K562 (cell line): ENCODE measurements at regions not wholly inside any gene's neighbourhood (a gene's known extent, or its start where the extent isn't known, plus 50 kb on each side); places are given as distances from the start of the nearest gene placed in this dataset.

ENCODE experiments used
- CBFA2T2 ChIP-seq: fragments of 450-650 bp; conservative IDR thresholded peaks from 2 replicates; pipeline ENCODE4 v1.6.1; 2017; ENCODE audit warnings: mild to moderate bottlenecking
- ETV6 ChIP-seq, 3 experiments: fragments of 150-350 bp in 1 of 3; sonication (generic) in 1 of 3; formaldehyde crosslinking in 1 of 3; IDR thresholded peaks; 2 replicates each; pipeline versions ENCODE4 v1.6.1 to v1.8.0; 2014 to 2022; ENCODE audit warnings: borderline replicate concordance in 2 of 3, low read depth in 2 of 3, antibody characterized with exemption in 1 of 3, low read length in 1 of 3, mild to moderate bottlenecking in 1 of 3, missing genetic modification reagents in 1 of 3
- FOXJ3 ChIP-seq: sonication (generic); formaldehyde crosslinking; IDR thresholded peaks from 2 replicates; pipeline ENCODE4 v1.4.0; 2020; ENCODE audit warnings: mild to moderate bottlenecking, missing genetic modification reagents
- FOXP4 ChIP-seq: sonication (generic); formaldehyde crosslinking; IDR thresholded peaks from 2 replicates; pipeline ENCODE4 v1.8.0; 2022; ENCODE audit warnings: mild to moderate bottlenecking, missing genetic modification reagents, borderline replicate concordance
- HOXB6 ChIP-seq: fragments of 250-450 bp; sonication (Bioruptor Pico); IDR thresholded peaks from 2 replicates; pipeline ENCODE4 v1.5.1; 2022; ENCODE audit warnings: mild to moderate bottlenecking, borderline replicate concordance
- MCM7 ChIP-seq, 2 experiments: fragments of 450-650 bp; IDR thresholded peaks; 2 replicates each; pipeline ENCODE4 v1.6.1; 2016 to 2018
- MECOM ChIP-seq: fragments of 250-450 bp; sonication (Bioruptor Pico); IDR thresholded peaks from 2 replicates; pipeline ENCODE4 v1.8.0; 2022; ENCODE audit warnings: inconsistent platforms
- MED1 ChIP-seq: sonication (generic); formaldehyde crosslinking; IDR thresholded peaks from 2 replicates; pipeline ENCODE4 v1.8.1; 2023; ENCODE audit warnings: missing genetic modification reagents, borderline replicate concordance
- NCOA1 ChIP-seq: fragments of 450-650 bp; IDR thresholded peaks from 2 replicates; pipeline ENCODE4 v1.6.1; 2016; ENCODE audit warnings: low read depth
- NR4A1 ChIP-seq, 2 experiments: fragments of 250-450 bp in 1 of 2; fragments of 450-650 bp in 1 of 2; sonication (Bioruptor Pico) in 1 of 2; IDR thresholded peaks; 2 replicates each; pipeline versions ENCODE4 v1.4.0 to v1.6.1; 2016 to 2020; ENCODE audit warnings: mild to moderate bottlenecking in 2 of 2, missing compliant biosample characterization in 1 of 2, missing genetic modification characterization in 1 of 2, moderate library complexity in 1 of 2
- PCBP1 ChIP-seq: fragments of 200-400 bp; formaldehyde crosslinking; IDR thresholded peaks from 2 replicates; pipeline ENCODE4 v1.6.1; 2018; ENCODE audit warnings: mild to moderate bottlenecking, low read depth, low read length; ENCODE audit not compliant: poor library complexity, severe bottlenecking
- SFPQ ChIP-seq: fragments of 200-400 bp; formaldehyde crosslinking; IDR thresholded peaks from 2 replicates; pipeline ENCODE4 v1.6.1; 2017; ENCODE audit warnings: mild to moderate bottlenecking, low read depth, low read length, moderate library complexity
- SIRT6 ChIP-seq: IDR thresholded peaks from one replicate; pipeline ENCODE4 v1.6.1; 2012; ENCODE audit warnings: low read depth, mild to moderate bottlenecking, control low read depth, inconsistent platforms, low read length, moderate library complexity
- TEAD2 ChIP-seq: fragments of 450-650 bp; IDR thresholded peaks from 2 replicates; pipeline ENCODE4 v1.6.1; 2016; ENCODE audit warnings: missing genetic modification characterization, control low read depth, missing compliant biosample characterization
- ZNF121 ChIP-seq: sonication (generic); formaldehyde crosslinking; conservative IDR thresholded peaks from 2 replicates; pipeline ENCODE4 v1.8.0; 2022; ENCODE audit warnings: missing genetic modification reagents
- ZNF124 ChIP-seq: sonication (generic); formaldehyde crosslinking; IDR thresholded peaks from 2 replicates; pipeline ENCODE4 v1.8.1; 2022; ENCODE audit warnings: missing genetic modification reagents
- ZNF232 ChIP-seq: sonication (generic); formaldehyde crosslinking; IDR thresholded peaks from 2 replicates; pipeline ENCODE4 v1.8.0; 2022; ENCODE audit warnings: mild to moderate bottlenecking, missing genetic modification reagents
- ZNF24 ChIP-seq: fragments of 450-650 bp; IDR thresholded peaks from 2 replicates; pipeline ENCODE4 v1.6.1; 2016
- ZNF696 ChIP-seq: fragments of 250-450 bp; sonication (Bioruptor Pico); conservative IDR thresholded peaks from 2 replicates; pipeline ENCODE4 v1.4.0; 2020; ENCODE audit warnings: mild to moderate bottlenecking, moderate library complexity
- ZNF780A ChIP-seq: fragments of 250-450 bp; sonication (Bioruptor Pico); IDR thresholded peaks from 2 replicates; pipeline ENCODE4 v1.5.0; 2021; ENCODE audit warnings: mild to moderate bottlenecking
- TF ChIP-seq, protein P1 (sequence below), 2 experiments: IDR thresholded peaks in 1 of 2; conservative IDR thresholded peaks in 1 of 2; 2 replicates each; pipeline ENCODE4 v1.6.1; 2016; ENCODE audit warnings: low read depth in 2 of 2, mild to moderate bottlenecking in 1 of 2, missing compliant biosample characterization in 1 of 2, missing genetic modification characterization in 1 of 2, moderate library complexity in 1 of 2

- TF ChIP-seq ETV6 (IDR thresholded peaks at IDR 0.05; ENCODE audit: borderline replicate concordance in 1 of 2, low read depth in 2 of 2, low read length in 1 of 2) (0 out of 4 replicates have a peak, but pooled peaks of 1 of the 2 experiments have one; percentile 4), ETV6 (CRISPR knock-in tag; IDR thresholded peaks at IDR 0.05; ENCODE audit: borderline replicate concordance) (no peak), NR4A1 (CRISPR knock-in tag; IDR thresholded peaks at IDR 0.05) (no peak), NR4A1 (tag; IDR thresholded peaks at IDR 0.05) (peak; percentile 73; the same call in 1 of the 2 replicates), ZNF24 (no peak), MED1 (CRISPR knock-in tag) (no peak), FOXJ3 (CRISPR knock-in tag) (no peak), CBFA2T2 (no peak), TEAD2 (tag) (no peak), ZNF124 (0 out of 2 replicates have a peak, but pooled peaks have one; percentile 6), HOXB6 (CRISPR knock-in tag) (no peak), SIRT6 (no peak), ZNF232 (CRISPR knock-in tag) (0 out of 2 replicates have a peak, but pooled peaks have one; percentile 47), ZNF780A (CRISPR knock-in tag) (no peak), NCOA1 (no peak), ZNF121 (CRISPR knock-in tag) (no peak), PCBP1 (peak; percentile 16), ZNF696 (CRISPR knock-in tag) (no peak), MECOM (CRISPR knock-in tag) (no peak), FOXP4 (CRISPR knock-in tag) (peak; percentile 78; the same call in 1 of the 2 replicates), MCM7 (IDR thresholded peaks at IDR 0.05) (no peak), SFPQ (no peak)
- TF ChIP-seq, protein P1, sequence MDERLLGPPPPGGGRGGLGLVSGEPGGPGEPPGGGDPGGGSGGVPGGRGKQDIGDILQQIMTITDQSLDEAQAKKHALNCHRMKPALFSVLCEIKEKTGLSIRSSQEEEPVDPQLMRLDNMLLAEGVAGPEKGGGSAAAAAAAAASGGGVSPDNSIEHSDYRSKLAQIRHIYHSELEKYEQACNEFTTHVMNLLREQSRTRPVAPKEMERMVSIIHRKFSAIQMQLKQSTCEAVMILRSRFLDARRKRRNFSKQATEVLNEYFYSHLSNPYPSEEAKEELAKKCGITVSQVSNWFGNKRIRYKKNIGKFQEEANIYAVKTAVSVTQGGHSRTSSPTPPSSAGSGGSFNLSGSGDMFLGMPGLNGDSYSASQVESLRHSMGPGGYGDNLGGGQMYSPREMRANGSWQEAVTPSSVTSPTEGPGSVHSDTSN (CRISPR knock-in tag; IDR thresholded peaks at IDR 0.05; ENCODE audit: low read depth), result no peak
- TF ChIP-seq, protein P1 (tag; conservative IDR thresholded peaks at IDR 0.05; ENCODE audit: low read depth), result no peak
Measured at GRCh38 chr1:207962716-207963426, 51.9 kb upstream of the CD34 start (continued).
